CD4-positive, alpha-beta T cell (primary cell): ENCODE measurements at regions not wholly inside any gene's neighbourhood (a gene's known extent, or its start where the extent isn't known, plus 50 kb on each side); places are given as distances from the start of the nearest gene placed in this dataset.

Source experiments
- ATAC-seq: fragments of 200-7000 bp; cut with Tn5 transposase; one replicate; pipeline ENCODE4 v1.10.0; 2022; ENCODE audit warnings: mild to moderate bottlenecking; ENCODE audit not compliant: poor library complexity
- CTCF ChIA-PET: fragments of 350-600 bp; sonication (Branson Sonifier 250); formaldehyde crosslinking; loops from one replicate; lab custom pipeline; 2021; ENCODE audit warnings: antibody characterized with exemption, inconsistent platforms; lab: Charles Lee
- POLR2A ChIA-PET: fragments of 350-600 bp; sonication (Branson Sonifier 250); formaldehyde crosslinking; loops from one replicate; lab custom pipeline; 2021; ENCODE audit warnings: antibody characterized with exemption, inconsistent platforms; lab: Charles Lee
- DNase-seq, 14 experiments: peaks; one replicate each; pipeline ENCODE4 v3.0.0-alpha.2; 2013 to 2020; ENCODE audit warnings: mixed read lengths in 2 of 14
- H3K27ac ChIP-seq, 2 donors: one replicate each; pipeline versions ENCODE4 v1.5.1 to v1.7.0; 2013; ENCODE audit warnings: low read length in 2 of 2, low read depth in 1 of 2, mild to moderate bottlenecking in 1 of 2
- H3K27me3 ChIP-seq, 2 experiments: 1 replicate in 1 of 2; 2 replicates in 1 of 2; pipeline versions ENCODE4 v1.6.1 to v1.7.0; 2013; ENCODE audit warnings: low read length in 2 of 2, control low read depth in 1 of 2, mild to moderate bottlenecking in 1 of 2, moderate library complexity in 1 of 2; ENCODE audit not compliant: insufficient read depth in 2 of 2, control insufficient read depth in 1 of 2
- H3K36me3 ChIP-seq: one replicate; pipeline ENCODE4 v1.6.1; 2013; ENCODE audit warnings: low read length, control low read depth; ENCODE audit not compliant: insufficient read depth
- H3K4me1 ChIP-seq: one replicate; pipeline ENCODE4 v1.6.1; 2013; ENCODE audit warnings: low read length, control low read depth; ENCODE audit not compliant: insufficient read depth
- H3K4me3 ChIP-seq: one replicate; pipeline ENCODE4 v1.5.1; 2013; ENCODE audit warnings: mild to moderate bottlenecking, low read length, moderate library complexity
- H3K9me3 ChIP-seq, 2 experiments: 1 replicate in 1 of 2; 2 replicates in 1 of 2; pipeline versions ENCODE4 v1.6.1 to v1.7.0; 2013; ENCODE audit warnings: low read length in 2 of 2, mild to moderate bottlenecking in 2 of 2, control low read depth in 1 of 2, moderate library complexity in 1 of 2; ENCODE audit not compliant: control insufficient read depth in 1 of 2, insufficient read depth in 1 of 2
- H3K27ac Mint-ChIP-seq: one replicate; pipeline ENCODE4 v1.8.0; 2020; ENCODE audit warnings: mixed read lengths
- H3K27me3 Mint-ChIP-seq: one replicate; pipeline ENCODE4 v1.8.0; 2021; ENCODE audit warnings: mixed read lengths
- H3K36me3 Mint-ChIP-seq: one replicate; pipeline ENCODE4 v1.8.0; 2021; ENCODE audit warnings: low read depth, mixed read lengths
- H3K4me1 Mint-ChIP-seq: one replicate; pipeline ENCODE4 v1.8.0; 2021; ENCODE audit warnings: low read depth, mixed read lengths
- H3K4me3 Mint-ChIP-seq: one replicate; pipeline ENCODE4 v1.8.0; 2020; ENCODE audit warnings: mild to moderate bottlenecking, mixed read lengths
- H3K9me3 Mint-ChIP-seq: one replicate; pipeline ENCODE4 v1.8.0; 2020; ENCODE audit warnings: mixed read lengths
- CTCF ChIP-seq: fragments of 200-600 bp; IDR thresholded peaks from one replicate; pipeline ENCODE4 v1.8.0; 2022; ENCODE audit warnings: antibody characterized with exemption, mild to moderate bottlenecking
- intact Hi-C, 2 experiments: fragments of 100-400 bp; cut with DNase I in 1 of 2; cut with micrococcal nuclease in 1 of 2; formaldehyde crosslinking; loops; one replicate each; pipeline versions ENCODE4 v1.15.1 to v1.9.0; 2023 to 2025; cut with DNase I, micrococcal nuclease

DNA sequence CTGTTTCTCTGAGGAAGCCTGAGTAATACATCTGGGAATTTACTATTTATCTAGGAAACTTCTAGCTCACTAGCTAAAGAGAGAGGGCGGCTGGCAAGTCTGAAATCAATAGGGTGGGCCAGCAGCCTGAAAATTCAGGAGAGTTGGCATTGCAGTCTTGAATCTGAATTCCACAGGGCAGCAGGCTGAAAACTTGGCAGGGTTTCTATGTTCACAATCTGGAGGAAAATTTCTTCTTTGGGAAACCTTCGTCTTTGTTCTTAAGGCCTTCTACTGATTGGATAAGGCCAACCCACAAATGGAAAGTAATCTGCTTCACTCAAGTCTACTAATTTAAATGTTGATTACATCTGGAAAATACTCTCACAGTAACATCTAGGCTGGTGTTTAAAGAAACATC lies 101.0 kb upstream of the COG2 start:
- no peaks in the 10 kb centered on the region for H3K27me3 ChIP-seq
- H3K9me3 Mint-ChIP-seq = no peaks in the 10 kb centered on the region
- no peak overlapping the region for H3K4me3 Mint-ChIP-seq
- no peaks in the 10 kb centered on the region for H3K4me1 ChIP-seq
- ATAC-seq (no peak), DNase-seq (no peak)
- H3K27me3 Mint-ChIP-seq = peaks cover 15% of the 10 kb centered on the region
- TF ChIP-seq CTCF = no peak
- no peaks in the 10 kb centered on the region for H3K36me3 Mint-ChIP-seq
- H3K27ac Mint-ChIP-seq = no peak overlapping the region
- H3K36me3 ChIP-seq = no peaks in the 10 kb centered on the region
- CTCF ChIA-PET = no interaction called here
- intact Hi-C loops = no loop called here
- peaks cover 0 to 3% of the 10 kb centered on the region in 2 experiments for H3K9me3 ChIP-seq
- no peak overlapping the region for H3K27ac ChIP-seq
- H3K4me3 ChIP-seq = no peak overlapping the region
- POLR2A ChIA-PET = no interaction called here
- no peaks in the 10 kb centered on the region for H3K4me1 Mint-ChIP-seq

DNA sequence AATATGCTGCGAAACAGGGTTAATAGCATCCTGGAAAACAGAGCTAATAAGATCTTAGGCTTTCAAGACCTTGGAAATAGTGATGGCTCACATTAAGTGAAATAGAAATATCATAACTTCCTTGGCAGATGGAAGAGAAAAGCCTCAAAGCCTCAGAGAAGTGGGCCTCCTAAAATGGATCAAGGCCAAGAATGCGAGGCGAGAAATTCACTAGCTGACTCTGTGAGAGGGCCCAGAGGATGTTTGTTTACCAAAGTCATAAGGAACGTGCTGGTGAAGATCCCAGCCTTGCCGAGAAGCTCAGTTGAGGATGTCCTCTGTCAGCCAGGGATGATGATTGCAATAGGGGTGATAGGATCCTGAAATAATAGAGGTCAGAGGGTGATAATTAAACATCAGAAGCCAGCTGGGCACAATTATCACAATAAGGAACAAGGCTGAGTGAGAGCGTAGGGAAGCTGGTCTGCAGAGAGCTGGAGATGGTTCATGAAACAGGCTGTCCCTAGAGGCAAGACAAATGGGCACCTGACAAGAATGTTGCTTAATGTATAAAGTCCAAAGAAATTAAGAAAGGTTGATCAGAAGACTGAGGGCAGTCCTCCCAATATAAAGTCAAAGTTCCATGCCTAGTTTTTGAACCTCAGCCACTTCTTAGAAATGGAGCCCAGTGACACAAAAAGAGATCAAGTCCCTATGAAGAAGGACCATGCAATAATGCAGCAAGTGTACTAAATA lies 101.7 kb upstream of the COG2 start:
- no peaks in the 10 kb centered on the region for H3K9me3 Mint-ChIP-seq
- ChIA-PET POLR2A (no interaction called here), CTCF (no interaction called here)
- intact Hi-C loops = no loop called here
- no peak overlapping the region for H3K27ac ChIP-seq
- H3K36me3 Mint-ChIP-seq = no peaks in the 10 kb centered on the region
- no peaks in the 10 kb centered on the region for H3K4me1 Mint-ChIP-seq
- H3K4me1 ChIP-seq = no peaks in the 10 kb centered on the region
- no peaks in the 10 kb centered on the region for H3K27me3 ChIP-seq
- peaks cover 13% of the 10 kb centered on the region for H3K27me3 Mint-ChIP-seq
- H3K4me3 ChIP-seq = no peak overlapping the region
- H3K4me3 Mint-ChIP-seq = no peak overlapping the region
- H3K36me3 ChIP-seq = no peaks in the 10 kb centered on the region
- DNase-seq (no peak), ATAC-seq (no peak)
- H3K9me3 ChIP-seq = peaks cover 0 to 3% of the 10 kb centered on the region in 2 experiments
- no peak overlapping the region for H3K27ac Mint-ChIP-seq
- TF ChIP-seq CTCF = no peak

DNA sequence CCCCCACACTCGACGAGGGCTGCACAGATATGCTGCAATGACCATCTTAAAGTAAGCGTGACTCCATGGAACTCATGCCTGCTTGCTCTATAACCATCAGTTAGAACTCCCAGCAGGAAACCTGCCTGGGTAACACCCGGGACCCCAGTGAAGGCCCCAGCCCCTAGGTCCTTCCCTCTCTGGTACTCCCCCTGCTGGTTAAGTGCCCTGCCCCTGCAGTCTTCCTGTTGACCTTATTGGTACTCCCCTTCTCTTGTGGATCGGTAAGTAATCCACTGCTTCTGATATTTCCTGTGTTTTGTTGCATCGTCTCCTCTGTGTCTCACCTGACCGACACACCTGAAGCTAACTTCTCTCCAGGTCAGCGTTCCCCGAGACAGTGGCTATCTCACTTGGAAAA lies 104.8 kb upstream of the COG2 start:
- peaks cover 9% of the 10 kb centered on the region for H3K27me3 Mint-ChIP-seq
- no peak overlapping the region for H3K4me3 Mint-ChIP-seq
- H3K27ac ChIP-seq = no peak overlapping the region
- DNase-seq (no peak), ATAC-seq (no peak)
- peaks cover 5 to 9% of the 10 kb centered on the region in 2 experiments for H3K9me3 ChIP-seq
- intact Hi-C loops = no loop called here
- H3K9me3 Mint-ChIP-seq = peaks cover 5% of the 10 kb centered on the region
- TF ChIP-seq CTCF = no peak
- H3K4me1 ChIP-seq = no peaks in the 10 kb centered on the region
- ChIA-PET CTCF (no interaction called here), POLR2A (no interaction called here)
- H3K4me3 ChIP-seq = no peak overlapping the region
- peaks cover 0 to 2% of the 10 kb centered on the region in 2 experiments for H3K27me3 ChIP-seq
- H3K27ac Mint-ChIP-seq = no peak overlapping the region
- H3K36me3 Mint-ChIP-seq = no peaks in the 10 kb centered on the region
- no peaks in the 10 kb centered on the region for H3K36me3 ChIP-seq
- H3K4me1 Mint-ChIP-seq = no peaks in the 10 kb centered on the region
